ENCODE measurements at regions not wholly inside any gene's neighbourhood (a gene's known extent, or its start where the extent isn't known, plus 50 kb on each side); places are given as distances from the start of the nearest gene placed in this dataset.

- no peak for TF ChIP-seq POLR2A (IDR thresholded peaks at IDR 0.05; ENCODE audit: low read length)
- no peak for TF ChIP-seq GATA1 (IDR thresholded peaks at IDR 0.05; ENCODE audit: low read depth, low read length)
Observed at GRCh38 chr2:46829231-46829995, 86.2 kb downstream of the MCFD2 start.
